ENCODE measurements at regions not wholly inside any gene's neighbourhood (a gene's known extent, or its start where the extent isn't known, plus 50 kb on each side); places are given as distances from the start of the nearest gene placed in this dataset.

DNA sequence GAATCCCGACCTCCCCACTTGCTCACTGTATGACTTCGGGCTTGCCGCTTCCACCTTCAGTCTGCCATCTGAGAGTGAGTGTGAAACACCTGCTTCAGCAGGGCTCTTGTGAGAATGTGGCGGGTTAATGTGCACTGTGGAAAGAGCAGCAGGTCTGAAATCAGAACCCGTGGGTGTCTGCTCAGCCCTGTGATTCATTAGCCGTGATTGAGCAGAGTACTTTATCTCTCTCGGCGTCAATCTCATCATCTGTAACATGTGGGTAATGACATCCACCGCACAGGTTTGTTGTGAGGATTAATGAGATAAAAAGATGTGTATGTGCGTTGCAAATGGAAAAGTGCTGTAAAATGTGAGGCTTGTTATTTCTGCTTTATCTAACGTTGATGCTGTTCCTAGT, 128.6 kb downstream of the LRATD1 start (continued):
- TF ChIP-seq CHD1 (IDR thresholded peaks at IDR 0.05; ENCODE audit: low read depth, low read length) (no peak), ASH2L (IDR thresholded peaks at IDR 0.05; ENCODE audit: low read length) (no peak)
